ENCODE measurements at regions not wholly inside any gene's neighbourhood (a gene's known extent, or its start where the extent isn't known, plus 50 kb on each side); places are given as distances from the start of the nearest gene placed in this dataset.
"Not testable (repeated sequence)": the region's sequence is repeated elsewhere in the genome, so short reads cannot be mapped to it uniquely, and the experiment has no call there.

DNA sequence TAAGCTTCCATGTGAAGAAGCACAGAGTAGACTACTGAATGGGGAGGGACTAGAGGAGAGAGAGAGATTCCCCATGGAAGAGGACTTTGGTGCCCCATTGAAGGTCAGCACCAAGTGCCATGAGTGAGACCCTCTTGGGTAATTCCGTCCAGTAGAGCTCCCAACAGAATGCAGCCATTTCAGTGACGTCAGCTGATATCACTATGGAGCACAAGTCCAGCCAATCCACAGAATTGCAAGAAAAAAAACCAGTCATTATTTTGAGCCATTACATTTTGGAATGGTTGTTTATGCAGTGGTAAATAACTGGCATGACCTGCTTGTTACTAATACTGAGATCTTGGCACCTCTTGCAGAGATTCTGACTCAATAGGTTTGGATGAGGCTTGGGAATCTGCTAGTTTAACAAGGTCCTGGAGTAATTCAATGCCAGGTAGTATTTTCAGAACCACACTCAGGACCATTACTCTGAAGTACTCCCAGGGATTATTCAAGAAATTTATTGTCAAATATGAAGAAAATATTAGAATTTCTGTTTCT lies 52.6 kb upstream of the SP8 start:
- no peak for DNase-seq (ENCODE audit: low spot score)

DNA sequence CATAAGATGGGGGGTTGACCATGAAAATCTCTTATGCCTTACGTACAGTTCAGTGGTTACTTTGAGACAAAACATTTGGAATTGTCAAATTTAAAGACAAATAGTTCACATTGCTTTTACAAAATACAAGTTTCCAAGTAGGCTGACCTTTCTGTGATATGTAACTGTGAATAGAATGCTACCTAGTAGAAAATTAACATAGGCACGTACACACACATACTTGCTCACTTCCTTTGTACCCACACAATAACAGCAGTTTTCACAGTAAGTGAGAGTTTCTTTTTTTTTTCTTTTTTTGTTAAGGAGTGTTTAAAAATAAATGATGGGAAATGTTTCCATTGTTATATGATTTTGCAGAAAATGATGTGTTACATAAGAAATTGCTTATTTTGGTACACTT lies 53.3 kb upstream of the SP8 start:
- DNase-seq (ENCODE audit: low spot score), result no peak

DNA sequence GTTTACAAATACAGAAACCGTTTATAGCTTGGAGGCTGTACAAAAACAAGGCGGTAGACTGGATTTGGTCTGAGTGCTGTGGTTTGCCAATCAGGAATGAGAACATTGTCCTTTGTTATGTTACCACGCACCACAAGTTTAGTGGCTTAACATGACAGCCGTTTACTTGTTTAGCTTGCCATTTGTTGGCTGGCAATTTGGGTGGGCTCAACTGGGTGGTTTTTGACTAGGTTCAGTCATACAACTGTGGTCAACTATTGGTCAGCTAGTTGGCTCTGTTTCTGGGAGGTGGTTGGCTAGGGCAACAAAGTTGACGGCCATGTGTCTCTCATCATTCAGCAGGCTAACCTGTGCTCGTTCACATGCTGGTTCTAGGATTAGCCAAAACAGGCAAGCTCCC lies 60.1 kb upstream of the SP8 start:
- no peak for DNase-seq (ENCODE audit: low spot score)

DNA sequence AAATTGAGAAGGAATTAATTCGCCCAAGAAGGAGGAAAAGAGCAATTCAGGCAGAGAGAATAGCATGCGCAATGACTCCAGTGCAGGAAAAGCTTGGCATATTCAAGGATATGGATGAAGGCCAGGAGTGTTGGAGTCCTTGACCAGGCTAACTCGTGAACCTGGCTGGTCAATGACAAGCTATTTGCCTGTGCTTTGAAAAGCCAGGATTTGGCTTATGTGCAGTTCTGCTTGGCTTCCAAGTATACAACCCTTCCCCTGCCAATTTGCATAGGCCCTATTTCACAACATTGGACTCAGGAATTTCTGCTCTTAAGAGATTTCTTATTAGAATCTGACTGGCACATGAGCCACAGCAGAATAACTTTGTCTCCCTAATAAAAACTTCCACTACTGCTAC lies 72.3 kb upstream of the SP8 start:
- no peak for DNase-seq (ENCODE audit: low spot score)

DNA sequence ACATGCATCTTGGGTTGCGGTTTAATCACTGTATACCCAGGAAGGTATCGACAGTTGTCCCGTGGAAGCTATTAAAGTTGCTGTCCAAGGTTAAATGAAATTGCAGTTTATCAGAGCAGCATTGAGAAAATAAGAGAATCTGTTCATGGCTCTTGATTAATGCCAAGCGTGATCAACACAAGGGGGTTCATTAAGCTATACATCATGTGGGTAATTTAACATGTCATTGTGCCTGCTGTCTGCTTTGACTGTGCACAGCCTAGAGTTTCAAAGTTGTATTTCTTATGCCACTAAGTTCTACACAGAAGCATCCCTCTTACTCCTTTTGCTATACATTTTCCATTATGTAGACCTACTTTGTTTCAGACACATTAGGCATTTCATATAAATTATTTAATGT lies 74.8 kb upstream of the SP8 start:
- no peak for DNase-seq (ENCODE audit: low spot score)

DNA sequence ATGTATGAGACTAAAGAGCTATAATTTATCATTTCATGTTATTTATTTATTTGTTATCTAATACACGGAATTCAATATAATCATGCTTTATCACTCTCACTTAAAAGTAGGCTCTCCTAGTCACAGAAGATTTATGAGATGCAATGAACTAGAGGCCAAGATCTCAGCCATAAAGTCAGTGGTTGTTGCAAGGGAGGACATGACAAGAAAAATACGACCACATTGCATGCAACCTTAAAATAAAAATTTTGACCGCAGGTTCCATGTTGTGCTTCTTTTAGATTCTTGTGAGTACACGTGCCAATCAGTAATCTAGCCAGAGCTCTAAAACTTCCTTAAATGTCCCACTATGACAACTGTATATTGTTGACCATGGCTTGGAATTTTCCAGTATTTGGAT lies 75.9 kb upstream of the SP8 start:
- DNase-seq (ENCODE audit: low spot score), result peak; percentile 9

DNA sequence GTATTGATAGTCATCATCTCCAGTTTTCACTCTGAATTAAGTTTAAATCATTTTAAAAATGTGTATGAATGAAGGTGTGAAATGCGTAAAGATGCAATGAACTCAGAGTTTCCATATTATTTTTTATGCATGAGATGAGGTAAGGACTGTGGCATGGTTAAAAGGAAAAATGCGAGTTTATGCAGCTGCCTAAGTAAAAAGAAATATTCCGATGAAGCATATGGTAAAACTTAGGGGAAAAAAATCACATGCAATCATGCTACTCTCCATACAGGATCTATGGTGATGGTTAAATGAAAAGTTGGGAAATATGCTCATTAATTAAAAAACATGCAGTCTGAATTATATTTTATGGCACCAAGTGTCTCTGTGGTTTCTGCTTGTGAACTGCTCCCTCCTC lies 77.5 kb upstream of the SP8 start:
- no peak for DNase-seq (ENCODE audit: low spot score)

DNA sequence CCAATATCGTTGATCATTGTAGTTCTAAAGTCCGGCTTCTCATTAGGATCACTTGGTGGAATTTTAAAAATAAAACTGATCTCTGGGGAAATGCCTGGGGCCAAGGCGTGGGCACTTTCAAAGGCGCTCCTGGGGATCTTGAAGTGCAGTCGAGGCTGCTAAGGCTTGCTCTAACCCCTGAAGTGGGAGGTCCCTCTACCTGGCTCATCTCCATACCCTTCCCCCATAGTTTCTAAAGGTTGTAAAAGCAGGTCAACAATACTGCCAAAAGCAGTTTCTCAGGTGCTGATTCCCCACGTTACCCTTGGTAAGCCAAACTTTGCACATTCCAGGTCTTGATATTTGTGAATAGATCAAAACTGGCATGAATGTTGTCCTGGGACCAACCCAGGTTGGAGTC lies 79.0 kb upstream of the SP8 start:
- no peak for DNase-seq (ENCODE audit: low spot score)

DNA sequence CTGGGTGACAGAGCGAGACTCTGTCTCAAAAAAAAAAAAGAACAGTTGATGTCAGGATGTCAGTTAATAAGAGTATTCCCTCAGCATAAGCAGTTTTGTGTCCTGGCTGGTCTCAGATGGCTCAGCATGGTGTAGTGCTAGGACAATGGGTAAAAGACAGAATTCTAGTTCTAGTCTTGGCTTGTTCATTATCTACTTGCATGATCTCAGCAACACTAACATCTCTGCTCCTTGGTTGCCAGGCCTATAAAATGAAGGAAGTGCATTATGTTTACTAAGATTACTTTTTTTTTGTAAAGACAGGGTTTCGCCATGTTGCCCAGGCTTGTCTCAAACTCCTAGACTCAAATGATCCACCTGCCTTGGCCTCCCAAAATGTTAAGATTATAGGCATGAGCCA lies 84.3 kb upstream of the SP8 start:
- DNase-seq (ENCODE audit: low spot score), result no peak

DNA sequence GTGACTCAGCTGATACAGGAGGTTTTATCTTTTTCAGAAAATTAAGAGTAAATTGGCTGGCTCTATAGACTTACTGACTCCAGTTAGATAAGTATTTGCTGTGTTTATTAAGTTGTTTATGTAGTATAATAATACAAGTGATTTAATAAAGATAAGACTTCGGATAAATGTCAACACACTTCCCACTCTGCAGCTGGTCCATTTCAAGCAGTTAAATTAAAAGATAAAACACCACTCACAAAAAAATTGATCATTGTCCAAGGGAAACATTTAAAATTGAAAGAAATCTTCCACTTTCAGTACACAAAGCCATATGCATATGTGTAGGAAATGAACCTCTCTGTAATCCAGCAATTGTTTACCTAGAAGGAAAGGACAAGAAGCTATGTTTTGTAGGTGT lies 106.1 kb upstream of the SP8 start:
- no peak for DNase-seq (ENCODE audit: low spot score)

DNA sequence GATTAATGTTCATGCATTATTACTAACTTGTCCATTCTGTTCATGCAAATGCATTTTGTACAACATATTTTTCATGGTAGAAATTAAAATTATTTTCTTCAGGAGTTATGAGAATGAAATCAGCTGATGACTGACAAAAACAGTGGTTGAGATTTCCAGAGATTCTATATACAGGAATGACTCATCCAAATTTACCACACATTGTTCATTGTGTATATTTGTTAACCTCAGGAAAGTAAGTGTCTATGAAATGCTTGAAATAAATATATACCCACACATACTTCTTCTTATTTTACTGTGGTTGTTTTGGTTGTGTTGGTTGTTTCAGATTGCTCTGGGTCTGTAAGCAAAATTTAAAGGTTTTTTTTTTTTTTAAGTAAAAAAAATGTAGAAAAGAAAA lies 108.1 kb upstream of the SP8 start:
- DNase-seq (ENCODE audit: low spot score), result no peak

DNA sequence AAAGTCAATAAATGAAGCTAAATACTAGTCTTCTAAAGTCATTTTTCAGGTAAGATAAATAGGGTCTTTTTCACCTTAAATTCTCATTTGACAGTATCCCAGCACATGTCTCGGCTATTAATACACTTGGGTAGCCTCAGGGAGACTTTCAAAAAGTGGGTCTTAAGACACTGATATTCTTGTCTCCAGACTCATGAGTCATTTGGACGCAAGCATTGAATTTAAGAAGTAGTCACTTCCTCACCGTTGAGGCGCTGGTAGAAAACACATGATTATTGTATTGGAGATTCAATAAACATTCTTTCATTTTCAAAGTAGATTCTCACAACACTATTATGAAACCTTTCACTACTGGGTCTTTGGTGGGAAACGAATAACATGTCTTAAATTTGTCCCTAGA lies 108.9 kb upstream of the SP8 start:
- no peak for DNase-seq (ENCODE audit: low spot score)

DNA sequence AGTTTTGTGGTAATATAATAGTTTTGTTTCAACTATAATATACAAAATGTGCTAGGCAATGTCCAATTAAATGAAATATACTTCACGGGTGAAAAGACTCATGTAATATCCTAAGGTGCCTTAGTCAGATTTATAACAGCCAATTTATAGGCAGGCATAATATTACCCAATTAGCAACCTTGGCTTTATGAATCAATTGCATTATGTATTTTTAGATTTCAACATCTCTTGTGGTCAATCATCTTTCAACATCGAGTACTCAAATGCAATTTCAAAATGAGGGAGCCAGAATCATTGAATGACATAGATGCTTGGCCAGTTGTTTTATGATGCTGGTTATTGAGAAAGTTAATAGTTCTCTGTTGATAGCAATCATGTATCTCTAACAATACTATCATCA lies 110.3 kb upstream of the SP8 start:
- DNase-seq (ENCODE audit: low spot score), result no peak

DNA sequence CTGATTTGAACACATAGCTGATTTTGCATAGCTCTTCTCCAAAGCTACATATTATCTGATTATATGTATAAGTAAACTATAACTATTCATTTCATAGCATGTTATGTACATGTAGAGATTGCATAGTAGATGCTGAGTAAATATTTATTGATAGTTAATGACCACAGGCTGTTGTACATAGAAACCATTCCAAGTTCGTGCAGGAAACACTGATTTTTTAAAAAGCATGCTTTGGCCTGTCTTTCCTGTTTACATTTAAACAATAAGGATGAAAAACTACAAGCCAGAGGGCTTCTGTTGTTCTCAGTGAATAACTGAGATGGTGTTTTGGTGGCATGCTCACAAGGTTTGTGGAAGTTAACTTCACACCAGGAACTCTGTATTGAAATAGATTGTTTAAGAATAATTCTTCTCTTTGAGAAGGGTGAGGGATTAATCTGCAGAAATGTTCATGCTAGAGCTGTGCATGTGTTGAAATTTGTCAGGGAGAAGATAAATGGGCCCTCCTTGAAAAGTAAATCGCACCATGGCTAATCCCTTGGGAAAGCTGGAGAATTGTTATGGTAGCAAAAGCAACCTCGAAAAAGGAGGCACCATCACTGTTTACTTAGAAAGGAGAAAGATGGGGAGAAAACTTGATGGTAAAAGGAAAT lies 120.2 kb upstream of the SP8 start:
- DNase-seq (ENCODE audit: low spot score), result no peak

DNA sequence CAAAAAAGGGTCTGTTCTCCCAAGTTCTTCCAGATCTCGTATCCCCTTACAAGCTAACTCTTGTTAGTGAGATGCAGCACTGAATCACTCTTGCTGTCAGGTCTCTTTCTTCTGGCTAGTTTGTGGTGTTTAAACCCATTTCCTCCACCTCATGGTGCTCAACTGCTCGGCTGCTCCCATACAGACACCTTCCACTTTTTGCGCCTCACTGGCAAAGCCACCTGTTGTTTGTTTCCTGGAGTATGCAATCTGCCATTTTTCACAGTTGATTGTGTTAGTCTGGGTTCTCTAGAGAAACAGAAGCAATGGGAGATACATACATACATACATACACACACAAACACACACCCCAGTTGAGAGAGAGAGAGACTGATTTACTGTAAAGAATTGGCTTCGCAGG lies 124.4 kb upstream of the SP8 start:
- no peak for DNase-seq (ENCODE audit: low spot score)

DNA sequence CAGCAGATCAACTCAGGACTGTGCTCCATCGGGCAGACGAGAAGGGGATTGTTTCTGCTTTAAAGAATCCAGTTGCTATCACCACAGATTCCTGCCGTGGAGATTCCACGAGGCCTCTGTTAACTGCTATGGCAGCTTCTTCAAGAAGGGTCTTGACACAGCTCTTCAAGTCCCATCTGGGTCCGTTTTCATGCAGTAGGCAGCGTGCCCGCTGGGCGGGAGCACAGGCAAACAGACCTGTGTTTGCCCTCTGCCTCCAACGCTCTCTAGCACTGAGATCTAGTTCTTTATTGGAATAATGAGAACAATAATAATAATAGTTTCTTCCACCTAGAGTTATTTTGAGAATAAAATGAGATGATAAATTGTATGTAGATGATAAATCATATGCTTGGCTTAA lies 127.2 kb upstream of the SP8 start:
- no peak for DNase-seq (ENCODE audit: low spot score)

DNA sequence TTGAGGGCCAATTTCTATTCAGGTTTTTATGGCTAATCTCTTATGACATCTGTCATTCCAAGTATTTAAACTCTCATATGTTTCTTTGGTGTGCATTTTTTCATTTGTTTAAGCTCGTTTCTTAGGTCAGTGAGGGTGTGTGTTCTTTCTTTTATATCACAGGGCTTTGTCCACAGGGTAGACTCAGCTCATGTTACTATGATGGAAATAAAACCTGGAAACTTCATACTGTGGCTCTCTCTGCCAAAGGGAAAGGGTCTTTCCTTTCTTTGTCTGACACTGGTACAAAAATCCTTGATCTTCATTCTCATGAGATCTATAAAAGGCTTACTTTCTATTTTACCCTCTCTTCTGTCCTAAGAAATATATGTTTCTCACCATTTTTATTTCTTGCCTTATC lies 129.6 kb upstream of the SP8 start:
- no peak for DNase-seq (ENCODE audit: low spot score)

DNA sequence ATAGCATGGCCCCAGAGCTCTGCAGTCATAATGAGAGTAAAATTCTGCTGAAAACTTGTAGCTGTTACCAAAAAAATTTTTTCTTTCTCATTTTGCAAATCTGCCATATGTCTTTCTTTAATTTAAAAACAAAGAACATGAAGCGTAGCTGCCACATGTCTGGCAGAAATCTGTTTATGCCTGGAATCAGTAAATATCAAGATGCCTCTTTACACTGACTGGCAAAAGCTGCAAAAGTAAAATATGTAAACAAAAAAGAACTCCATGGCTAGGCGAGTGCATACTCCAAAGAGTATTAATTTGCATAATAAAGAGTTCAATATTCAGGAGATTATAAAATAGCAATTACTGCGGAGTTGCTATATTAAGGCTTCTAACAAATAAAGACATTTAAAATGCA lies 130.9 kb upstream of the SP8 start:
- no peak for DNase-seq (ENCODE audit: low spot score)

DNA sequence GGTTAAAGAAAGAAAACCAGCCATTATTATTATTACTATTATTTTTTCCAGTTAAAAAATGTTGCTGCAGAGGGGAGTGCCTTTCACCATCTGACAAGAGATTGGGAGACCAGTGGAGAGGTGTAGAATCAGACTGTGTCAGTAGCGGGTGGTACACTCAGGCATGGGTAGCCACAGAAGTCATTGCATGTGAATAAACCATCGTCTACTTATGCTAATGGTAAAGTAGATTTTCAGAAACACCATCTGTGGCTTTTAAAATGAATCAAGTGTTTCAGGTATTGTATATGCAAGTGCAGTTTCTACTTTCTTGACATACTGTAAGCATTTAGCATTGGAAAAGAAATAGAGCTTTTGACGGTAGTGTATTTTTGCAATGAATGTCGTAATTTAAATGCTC lies 131.5 kb upstream of the SP8 start:
- no peak for DNase-seq (ENCODE audit: low spot score)

DNA sequence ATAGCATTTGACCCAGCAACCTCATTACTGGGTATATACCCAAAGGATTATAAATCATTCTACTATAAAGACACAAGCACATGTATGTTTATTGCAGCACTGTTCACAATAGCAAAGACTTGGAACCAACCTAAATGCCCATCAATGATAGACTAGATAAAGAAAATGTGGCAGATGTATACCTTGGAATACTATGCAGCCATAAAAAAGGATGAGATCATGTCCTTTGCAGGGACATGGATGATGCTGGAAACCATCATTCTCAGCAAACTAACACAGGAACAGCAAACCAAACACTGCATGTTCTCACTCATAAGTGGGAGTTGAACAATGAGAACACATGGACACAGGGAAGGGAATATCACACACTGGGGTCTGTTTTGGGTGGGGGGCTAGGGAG lies 140.5 kb upstream of the SP8 start:
- DNase-seq (ENCODE audit: low spot score), result not testable (repeated sequence)

DNA sequence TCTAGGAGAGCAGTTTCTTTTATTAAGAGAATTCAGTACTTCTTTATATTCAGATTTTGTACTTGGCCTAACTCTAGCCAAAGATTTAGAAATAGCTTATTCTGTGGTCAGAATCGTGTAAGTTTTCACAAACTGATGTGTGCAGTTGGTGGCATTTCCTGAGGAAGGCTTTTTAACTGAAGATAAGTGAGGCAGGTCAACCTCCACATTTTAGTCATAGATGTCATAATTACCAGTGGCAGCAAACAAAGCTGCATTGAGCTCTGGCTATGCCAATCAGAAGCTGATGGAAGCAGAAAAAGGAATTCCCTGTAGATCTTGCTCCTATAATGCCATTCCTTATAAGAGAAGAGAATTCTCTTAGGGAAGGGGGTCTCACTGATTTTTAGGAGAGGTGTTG lies 141.3 kb upstream of the SP8 start:
- no peak for DNase-seq (ENCODE audit: low spot score)

DNA sequence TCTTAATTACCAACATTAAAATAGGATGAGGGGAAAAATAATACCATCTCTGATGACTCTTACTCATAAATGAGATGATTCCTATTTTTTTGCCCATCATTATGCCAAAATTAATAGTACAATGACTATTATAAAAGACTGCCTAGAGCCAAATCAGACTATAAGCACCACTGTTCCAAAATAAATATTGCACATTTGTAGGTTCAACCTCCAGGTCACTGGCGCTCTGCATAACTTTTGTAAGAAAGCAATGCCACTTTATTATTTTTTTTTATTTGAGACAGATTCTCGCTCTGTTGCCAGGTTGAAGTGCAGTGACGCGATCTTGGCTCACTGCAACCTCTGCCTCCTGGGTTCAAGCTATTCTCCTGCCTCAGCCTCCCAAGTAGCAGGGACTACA lies 142.5 kb upstream of the SP8 start:
- no peak for DNase-seq (ENCODE audit: low spot score)

DNA sequence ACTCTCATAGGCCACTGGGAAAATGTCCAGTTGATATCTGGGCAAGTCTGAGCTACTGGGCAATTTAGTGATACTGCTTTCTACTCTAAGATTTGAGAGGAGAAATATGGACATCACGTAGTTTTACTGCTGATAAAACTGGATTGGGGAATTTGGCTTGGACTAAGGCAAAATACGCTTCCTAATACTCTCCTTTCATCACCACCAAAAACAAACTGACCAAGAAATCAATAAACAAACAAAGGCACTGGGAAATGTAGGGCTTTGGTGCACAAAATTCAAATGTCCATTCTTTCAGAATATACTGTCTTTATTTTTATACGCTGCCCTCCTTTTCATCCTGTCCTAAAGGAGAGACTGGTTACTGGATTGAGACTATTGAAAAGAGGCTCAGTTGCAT lies 145.1 kb upstream of the SP8 start:
- DNase-seq (ENCODE audit: low spot score), result no peak

DNA sequence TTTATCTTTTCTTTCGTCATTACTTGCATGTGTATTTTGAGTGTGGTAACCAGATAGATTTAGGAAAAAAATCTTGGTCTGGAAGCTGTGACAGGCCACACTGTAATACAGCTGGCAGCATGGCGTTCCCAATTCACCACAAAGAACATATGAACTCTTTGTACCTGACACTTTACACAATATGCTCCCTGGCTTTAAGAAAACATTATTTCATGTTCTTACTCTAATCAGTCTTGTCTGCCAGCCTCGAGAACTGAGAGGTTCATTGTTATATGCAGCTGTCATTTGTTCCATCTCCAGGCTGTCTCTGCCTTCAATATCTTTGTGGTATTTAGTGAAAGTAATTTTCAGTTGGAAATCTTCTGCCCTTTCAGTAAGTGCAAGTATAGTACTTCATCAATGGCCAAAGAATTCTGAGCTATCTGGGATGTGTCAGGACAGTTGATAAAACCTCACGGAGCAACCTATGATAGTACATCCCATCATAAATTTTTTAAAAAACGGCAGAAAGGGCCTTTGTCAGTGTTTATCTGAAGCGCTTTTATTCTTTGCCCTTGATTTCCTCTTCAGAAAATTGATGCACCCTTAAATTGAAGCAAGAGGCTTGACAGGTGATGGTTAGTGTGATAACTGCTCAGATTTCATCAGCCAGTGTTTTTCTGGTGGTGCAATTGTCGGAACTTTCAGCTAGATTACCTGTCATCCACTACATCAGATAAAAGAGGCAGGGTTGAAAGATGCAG lies 146.3 kb upstream of the SP8 start:
- DNase-seq (ENCODE audit: low spot score), result no peak

Measured in LoVo (cell line).